NCI-H345 treated with DMSO at 0.1 percent for 48 hours (cell line): ENCODE measurements at regions not wholly inside any gene's neighbourhood (a gene's known extent, or its start where the extent isn't known, plus 50 kb on each side); places are given as distances from the start of the nearest gene placed in this dataset.

Experiments used
- DNase-seq: peaks from one replicate; lab custom pipeline; 2025; ENCODE audit not compliant: unreplicated experiment; lab: John Stamatoyannopoulos, UW

GRCh38 chr4:27251771-27252170, 391.1 kb downstream of the STIM2 start:
- DNase-seq = no peak

GRCh38 chr4:27267339-27267969, 406.8 kb downstream of the STIM2 start:
- no peak for DNase-seq

GRCh38 chr4:27267970-27268355, 407.3 kb downstream of the STIM2 start:
- no peak for DNase-seq

GRCh38 chr4:27270435-27270834, 409.8 kb downstream of the STIM2 start:
- DNase-seq = peak; percentile 85

- no peak for DNase-seq
These were observed 410.9 kb downstream of the STIM2 start for GRCh38 chr4:27271555-27271954.

- peak; percentile 31 for DNase-seq
These were observed 411.6 kb downstream of the STIM2 start for GRCh38 chr4:27272217-27272616.

- no peak for DNase-seq
These were observed 415.8 kb downstream of the STIM2 start for GRCh38 chr4:27276307-27277073.

GRCh38 chr4:27278615-27279375, 418.2 kb downstream of the STIM2 start:
- DNase-seq = no peak

- no peak for DNase-seq
These were observed 427.9 kb downstream of the STIM2 start for GRCh38 chr4:27288496-27288895.

GRCh38 chr4:27289704-27290103, 429.1 kb downstream of the STIM2 start:
- no peak for DNase-seq

- DNase-seq = no peak
These were observed 433.2 kb downstream of the STIM2 start for GRCh38 chr4:27293831-27294230.

GRCh38 chr4:27304751-27305150, 444.1 kb downstream of the STIM2 start:
- DNase-seq = no peak

GRCh38 chr4:27305246-27305645, 444.6 kb downstream of the STIM2 start:
- DNase-seq = no peak

- no peak for DNase-seq
These were observed 447.7 kb downstream of the STIM2 start for GRCh38 chr4:27308379-27308778.

- no peak for DNase-seq
These were observed 455.0 kb downstream of the STIM2 start for GRCh38 chr4:27315625-27316024.

GRCh38 chr4:27316176-27316575, 455.5 kb downstream of the STIM2 start:
- DNase-seq = no peak

- DNase-seq = no peak
These were observed 458.1 kb downstream of the STIM2 start for GRCh38 chr4:27318740-27319139.

- no peak for DNase-seq
These were observed 466.4 kb downstream of the STIM2 start for GRCh38 chr4:27326991-27327390.

- DNase-seq = no peak
These were observed 467.0 kb downstream of the STIM2 start for GRCh38 chr4:27327421-27328181.

GRCh38 chr4:27338530-27338929, 477.9 kb downstream of the STIM2 start:
- no peak for DNase-seq

- DNase-seq = no peak
These were observed 482.8 kb downstream of the STIM2 start for GRCh38 chr4:27343411-27343810.
